A172 (cell line): ENCODE measurements at regions not wholly inside any gene's neighbourhood (a gene's known extent, or its start where the extent isn't known, plus 50 kb on each side); places are given as distances from the start of the nearest gene placed in this dataset.

ENCODE experiments used
- DNase-seq: peaks from one replicate; pipeline ENCODE4 v3.0.0-alpha.2; 2015; ENCODE audit warnings: low spot score

DNA sequence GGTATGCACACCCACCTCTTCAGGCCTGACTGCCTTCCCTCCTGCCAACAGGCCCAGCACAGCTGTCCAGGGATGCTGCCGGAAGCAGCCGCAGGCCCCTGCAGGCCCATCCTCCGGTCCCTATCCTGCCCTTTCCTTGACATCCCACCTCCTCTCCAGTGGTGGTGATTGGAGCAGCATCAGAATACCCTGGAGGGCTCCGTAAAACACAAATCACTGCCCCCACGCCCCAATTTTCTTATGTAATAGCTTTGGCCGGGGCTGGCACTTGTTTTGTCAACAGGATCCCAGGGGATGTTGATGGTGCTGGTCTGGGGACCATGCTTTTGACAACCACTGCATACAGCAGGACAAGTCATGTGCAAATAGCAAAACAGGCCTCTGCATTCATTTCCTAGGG, 274.5 kb downstream of the GADD45G start:
- DNase-seq = no peak

DNA sequence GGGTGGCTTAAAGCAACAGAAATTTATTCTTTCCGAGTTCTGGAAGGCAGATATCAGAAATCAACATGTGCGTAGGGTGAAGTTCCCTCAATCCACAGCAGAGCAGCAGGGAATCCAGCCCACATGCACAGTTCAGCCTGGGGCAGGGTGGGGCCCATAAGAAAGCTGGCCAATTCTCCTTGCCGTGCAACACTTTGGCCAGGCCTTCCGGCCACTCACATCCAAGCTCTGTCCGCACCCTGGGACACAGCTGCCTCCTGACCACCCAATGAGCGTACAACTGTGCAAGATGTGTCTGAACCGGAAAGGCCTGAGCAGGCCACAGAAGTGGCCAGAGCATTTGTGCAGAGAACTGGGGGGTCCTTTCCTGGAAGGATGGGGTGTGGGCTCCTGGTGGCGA, 274.9 kb downstream of the GADD45G start:
- no peak for DNase-seq

DNA sequence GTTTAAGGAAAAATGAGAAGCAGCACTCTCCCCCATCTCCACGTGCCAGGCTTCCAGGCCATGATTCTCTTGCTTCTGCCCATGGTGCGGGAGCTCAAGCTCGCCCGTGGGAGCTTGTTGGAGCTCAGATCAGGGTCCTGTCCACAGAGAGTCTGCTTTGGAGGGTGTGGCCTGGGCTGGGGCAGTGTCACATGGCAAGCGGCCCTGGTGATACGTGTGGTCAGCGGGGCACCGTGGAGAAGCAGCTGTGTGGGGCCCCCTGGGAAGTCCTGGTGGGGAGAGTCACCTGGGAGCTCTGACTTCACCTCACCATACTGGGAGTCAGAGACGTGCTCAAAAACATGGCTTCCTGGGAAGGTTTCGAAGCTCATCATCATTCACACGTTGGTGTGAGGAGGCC, 275.3 kb downstream of the GADD45G start:
- no peak for DNase-seq

DNA sequence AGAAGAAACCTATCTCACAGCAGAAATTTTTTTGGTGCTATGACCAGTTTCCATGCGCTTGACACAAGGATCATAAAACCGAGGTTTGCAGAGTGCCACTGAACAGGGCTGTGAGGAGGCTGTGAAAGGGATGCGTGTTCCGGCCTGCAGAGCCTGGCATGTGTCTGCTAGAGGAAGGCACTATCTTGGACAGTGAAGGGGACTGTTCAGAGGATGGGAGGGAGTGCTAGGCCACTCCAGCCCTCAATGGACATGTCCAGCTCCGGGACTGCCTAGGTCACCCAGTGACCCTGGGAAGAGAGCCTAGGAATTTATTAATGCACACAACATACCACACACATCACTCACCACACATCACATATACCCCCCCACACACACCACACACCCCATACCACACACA, 275.9 kb downstream of the GADD45G start:
- no peak for DNase-seq

DNA sequence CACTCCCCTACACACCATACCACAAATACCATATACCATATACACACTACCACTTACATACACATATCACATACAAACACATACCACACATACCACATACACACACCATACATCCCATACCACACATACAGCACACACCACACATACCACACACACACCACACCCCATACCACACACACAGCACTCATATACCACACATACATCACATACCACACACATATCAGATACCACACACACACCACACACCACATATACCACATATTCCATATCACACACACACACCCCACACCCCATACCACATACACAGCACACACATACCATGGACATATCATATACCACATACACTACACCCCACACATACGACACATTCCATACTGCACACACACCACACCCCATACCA, 276.6 kb downstream of the GADD45G start:
- no peak for DNase-seq

DNA sequence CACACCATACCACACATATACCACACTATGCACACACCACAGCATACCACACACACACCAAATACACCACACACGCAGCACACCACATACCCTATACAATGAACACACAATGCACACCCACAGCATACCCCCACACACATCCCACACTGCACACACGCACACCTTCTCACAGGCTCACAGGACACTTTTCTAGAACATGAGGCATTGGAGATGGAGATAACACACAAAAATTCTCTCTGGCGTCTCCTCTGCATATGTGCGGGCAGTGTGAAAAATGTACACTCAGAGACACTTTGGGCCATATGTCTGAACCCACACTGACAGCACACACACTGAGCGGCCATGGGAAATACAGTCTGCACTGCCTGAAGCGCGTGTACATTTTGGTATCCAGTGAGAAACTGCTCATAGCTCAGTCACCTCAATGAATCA, 278.1 kb downstream of the GADD45G start:
- DNase-seq = no peak

DNA sequence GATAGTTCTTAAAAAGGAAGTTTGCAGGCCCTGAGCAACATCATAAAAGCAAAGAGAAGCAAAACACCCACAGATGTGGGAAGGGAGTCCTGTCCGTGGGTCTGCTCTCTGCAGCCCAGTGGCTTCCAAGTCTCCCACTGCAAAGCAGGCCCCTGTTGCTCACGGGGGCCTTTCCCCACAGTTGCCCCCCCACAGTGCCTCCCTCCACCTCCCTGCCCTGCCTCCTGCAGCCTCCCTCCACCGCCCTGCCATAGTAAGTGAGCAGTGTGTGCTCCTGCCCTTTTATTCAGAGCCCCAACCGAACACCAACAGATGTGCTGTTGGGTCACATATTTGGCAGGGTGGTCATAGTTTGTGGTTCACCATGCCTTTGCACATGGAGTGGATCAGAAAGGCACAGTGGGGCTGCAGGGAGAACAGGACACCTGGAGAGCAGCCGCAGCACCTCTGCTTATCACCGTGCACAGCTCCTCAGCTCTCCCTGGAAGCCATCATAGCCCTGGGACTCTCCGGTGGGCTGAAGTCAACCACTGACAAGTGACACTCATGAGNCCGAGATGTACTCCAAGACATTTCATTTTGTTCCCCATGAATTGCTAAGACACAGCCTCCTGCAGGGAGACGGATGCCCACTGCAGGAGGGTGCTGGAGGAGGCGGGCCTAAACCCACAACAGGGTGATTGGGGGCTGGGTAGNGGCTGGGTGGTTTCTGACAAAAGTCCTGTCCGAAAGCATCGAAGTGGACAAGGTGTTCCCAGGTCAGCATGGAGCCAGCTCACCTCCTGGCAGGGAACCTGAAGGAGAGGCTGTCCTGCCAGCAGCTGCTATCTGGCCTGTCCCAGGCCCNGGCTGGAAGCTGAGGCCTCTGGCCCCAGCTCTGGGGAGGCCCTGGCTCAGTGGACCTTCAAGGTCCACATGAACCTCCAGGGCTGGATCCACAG, 278.9 kb downstream of the GADD45G start:
- no peak for DNase-seq

DNA sequence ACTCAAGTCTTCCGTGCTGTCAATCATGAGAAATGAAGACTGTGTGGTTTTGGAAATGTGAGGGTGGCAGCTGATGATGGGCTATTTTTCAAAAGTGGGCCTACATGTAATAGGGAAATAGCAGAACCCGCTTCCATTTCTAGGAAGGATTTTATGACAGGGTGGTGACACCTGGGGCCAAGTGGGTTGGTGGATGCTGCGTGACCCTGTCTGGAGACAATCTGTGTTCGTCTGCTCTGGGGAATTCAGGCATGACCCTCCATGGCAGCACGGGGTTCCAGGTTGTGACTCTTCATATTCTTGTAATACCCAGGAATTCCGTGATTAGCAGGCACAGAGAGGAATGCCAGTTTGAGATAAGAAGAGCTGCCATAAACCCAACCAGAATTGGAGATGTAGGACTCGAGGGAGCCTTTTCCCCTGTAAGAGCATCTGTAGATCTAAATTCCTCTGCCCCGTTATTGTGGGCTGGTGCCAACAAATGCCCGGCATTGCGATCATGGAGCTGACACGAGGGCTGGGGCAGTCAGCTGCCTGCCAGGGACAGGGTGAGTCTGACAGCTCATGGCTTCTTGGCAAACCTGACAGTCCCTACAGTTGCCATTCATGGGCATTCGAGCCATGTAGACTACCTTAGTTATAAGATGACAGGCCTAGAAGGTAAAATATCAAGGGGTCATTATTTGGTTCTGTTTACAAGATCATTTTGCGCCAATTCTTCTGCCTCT, 279.7 kb downstream of the GADD45G start:
- DNase-seq = no peak

DNA sequence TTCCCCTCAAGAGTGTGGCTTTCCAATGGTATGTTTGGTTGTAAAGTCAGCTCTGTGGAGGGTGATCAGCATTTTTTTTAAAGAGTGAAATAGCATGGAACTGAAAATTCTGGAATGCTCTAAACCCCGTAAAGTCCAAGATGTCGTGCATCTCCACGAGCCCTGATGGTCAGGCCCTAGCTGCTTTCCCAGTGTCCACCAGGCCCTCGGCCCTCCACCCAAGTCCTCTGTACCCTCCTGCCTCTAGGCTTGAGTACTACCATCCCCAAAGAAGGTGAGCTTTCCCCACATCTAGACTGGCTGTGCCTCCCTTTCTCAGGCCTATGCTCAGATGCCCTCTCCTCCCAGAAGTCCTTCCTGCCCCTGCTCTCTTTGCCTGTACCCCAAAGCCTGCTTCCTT, 280.3 kb downstream of the GADD45G start:
- DNase-seq = no peak

DNA sequence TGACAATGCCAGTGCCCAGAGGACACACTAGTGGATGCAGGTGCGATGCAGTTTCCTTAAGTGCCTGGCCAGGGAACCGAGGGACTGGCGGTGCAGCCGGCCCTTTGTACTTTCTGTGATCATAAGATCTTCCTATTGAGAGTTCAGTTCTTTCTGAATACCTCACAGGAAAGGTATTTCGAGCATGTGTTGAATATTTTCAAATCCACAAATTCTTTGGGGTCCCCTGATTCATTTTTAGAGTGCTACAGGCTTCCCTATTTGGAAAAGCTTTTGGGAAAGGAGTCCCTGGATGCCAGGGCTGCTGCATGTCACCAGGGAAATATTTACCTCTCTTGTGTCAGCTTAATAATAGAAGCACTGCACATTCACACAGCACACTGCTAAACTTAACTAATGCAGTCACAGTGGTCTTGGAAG, 281.5 kb downstream of the GADD45G start:
- DNase-seq = peak; percentile 77

DNA sequence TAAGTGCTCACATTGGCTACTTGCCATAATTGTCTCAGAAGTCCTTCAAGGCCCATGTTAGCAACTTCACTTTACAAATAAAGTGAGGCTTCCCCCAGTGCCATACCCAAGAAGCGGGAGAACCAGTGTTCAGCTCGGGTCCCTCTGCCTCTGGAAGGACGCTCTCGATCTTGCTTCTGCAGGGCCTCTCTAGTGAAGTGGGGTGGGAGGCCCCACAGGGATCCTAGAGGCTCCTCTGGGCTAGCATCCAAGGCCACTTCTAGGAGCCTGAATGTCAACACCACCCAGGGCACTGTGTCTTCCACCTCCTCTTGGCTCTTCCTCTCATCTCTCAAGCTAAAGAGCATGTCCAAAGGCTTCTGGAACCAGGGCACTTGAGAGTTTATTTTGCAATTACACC, 282.5 kb downstream of the GADD45G start:
- no peak for DNase-seq

DNA sequence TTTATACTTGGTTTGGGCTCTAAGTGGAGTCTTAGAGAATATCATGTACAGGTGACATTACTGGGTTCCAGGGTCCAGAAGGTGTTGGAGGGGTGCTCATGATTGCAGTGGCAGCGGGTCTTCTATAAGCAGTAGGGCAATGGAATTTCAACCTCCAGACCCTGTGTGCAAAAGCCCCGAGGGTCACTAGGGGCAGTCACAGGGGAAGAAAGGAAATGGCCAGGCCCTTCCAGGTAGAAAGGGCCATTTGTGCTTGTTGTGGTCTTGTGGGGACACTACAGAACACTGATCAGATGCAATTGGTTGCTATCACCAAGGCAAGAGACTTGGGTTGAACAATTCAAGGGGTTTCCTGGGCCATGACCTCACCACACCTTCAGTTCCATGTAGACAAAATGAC, 283.4 kb downstream of the GADD45G start:
- no peak for DNase-seq

DNA sequence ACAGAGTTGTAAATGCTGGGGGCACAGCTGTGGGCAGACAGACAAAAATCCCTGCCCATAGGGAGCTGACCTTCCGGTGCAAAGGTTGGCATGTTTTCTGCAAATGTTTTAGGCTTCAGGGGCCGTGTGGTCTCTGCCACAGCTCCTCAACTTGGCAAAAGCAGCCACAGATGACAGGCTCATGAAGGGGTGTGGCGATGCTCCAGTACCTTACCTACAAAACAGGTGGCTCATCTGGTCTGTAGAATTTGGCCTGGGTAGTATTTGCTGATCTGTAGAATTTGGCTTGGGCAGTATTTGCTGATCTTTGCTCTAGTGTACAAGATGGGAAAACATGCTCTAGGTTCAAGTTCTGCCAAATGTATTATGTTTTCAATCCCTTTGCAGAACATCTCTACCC, 283.9 kb downstream of the GADD45G start:
- no peak for DNase-seq

DNA sequence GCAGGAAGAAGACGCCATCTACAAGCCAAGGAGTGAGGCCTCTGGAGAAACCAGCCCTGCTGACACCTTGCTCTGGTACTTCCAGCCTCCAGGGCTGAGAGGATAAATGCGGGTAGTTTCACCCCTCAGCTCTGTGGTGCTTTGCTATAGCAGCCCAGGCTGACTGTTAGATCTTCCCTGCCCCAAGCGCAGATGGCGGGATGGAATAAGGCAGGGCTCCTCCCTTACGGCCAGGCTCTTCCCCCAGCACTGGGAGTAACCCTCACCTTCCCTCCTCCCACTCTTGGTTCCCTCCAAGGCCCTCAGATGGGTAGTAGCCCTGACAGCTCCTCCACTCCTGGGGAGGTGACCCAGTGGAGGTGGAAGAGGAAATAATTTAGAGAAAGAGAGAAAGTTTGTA, 285.1 kb downstream of the GADD45G start:
- no peak for DNase-seq

DNA sequence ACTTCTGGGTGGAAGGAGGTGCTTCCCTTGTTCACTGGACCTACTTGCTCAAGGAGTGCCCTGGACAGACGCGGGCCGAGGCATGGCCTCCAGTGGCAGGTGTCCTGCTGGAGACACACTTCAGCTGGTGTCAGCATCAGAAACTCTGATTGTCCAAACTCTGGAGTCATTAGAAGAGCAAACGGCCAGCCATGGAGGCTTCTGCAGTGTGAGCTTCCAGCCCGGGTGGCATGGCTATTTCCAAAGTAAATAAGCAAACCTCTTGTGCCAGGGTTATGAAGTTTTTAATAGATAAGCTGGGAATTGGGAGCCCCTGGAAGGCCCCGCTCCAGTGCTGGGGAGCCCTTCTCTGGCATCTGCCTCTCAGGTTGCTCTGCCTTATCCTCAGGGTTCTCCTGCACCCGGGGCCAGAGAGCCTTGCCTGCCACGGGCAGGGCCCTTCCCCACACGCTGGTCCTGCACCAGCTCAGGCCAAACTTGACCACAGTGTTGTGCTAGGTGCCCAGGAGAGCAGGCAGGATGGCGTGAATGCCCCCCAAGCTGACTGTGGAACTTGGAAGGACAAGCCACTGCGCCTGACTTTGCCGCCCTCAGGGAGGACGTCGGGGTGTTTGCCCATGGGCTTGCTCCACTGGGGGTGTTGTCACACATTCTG, 285.6 kb downstream of the GADD45G start:
- no peak for DNase-seq

DNA sequence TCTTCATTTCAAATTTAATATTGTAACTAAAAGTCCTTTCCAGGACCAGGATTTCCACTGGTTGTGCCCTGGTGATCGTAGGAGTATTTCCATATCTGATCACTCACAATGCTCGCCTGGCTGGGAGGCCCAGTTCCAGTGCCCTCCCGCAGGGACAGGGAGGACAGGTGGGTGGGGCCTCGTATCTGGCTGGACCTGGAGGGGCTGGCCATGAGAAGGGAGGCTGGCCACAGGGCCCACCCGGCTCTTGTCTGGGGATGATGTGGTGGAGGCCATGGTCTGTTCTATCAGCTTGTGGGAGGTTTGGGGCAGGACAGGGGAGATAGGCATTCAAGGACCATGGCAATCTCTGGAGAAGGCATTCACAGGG, 286.4 kb downstream of the GADD45G start:
- no peak for DNase-seq

DNA sequence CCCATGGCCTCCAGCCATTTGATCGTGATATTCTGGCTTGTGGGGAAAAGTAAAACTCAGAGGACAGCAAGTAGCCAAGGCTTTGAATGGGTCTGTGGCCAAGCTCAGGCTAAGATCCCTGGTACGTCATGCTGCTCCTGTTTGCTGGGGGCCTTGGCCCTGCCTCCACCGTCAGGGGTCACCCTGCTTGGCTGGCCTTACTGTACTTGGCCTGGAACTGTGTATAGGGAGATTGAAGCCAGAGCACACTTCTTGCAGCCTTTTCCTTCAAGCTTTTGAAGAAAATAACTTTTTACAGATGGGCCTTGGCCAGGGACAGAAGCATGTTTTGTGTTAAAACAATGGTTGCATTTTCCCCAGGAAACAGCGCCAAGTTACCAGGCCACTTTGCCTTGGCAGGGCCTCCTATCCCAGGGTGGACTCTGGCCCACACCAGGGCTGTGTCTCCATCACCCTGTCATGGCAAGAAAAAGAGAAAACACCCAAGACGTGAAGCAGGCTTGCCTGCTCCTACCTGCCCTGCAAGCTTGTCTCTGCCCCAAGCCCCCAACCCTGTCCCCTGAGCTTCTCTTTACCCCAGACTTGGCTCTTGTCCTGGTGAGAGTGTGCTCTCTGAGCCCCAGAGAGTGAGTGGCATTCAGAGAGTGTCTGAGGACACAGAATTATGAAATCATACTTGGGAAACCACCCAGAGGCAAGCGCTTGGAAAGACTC, 286.9 kb downstream of the GADD45G start:
- DNase-seq = no peak

DNA sequence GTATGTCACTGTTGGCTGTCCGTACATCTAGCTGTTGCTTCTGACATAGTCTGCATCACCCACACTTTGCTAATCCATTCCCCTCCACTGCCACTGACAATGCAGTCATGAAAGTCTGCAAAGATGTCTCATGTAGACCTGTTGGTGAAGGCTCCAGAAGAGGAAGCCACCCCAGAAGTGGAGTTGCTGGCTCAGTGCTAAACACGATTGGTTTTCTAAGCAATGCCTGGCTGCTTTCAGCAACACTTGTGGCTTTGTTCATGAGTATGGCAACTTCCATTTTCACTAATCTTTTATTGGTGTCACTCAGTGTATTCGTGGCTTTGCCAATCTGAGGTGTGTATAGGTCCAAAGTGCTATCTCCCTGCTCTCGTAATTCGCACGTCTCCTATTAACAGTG, 288.1 kb downstream of the GADD45G start:
- DNase-seq = no peak

DNA sequence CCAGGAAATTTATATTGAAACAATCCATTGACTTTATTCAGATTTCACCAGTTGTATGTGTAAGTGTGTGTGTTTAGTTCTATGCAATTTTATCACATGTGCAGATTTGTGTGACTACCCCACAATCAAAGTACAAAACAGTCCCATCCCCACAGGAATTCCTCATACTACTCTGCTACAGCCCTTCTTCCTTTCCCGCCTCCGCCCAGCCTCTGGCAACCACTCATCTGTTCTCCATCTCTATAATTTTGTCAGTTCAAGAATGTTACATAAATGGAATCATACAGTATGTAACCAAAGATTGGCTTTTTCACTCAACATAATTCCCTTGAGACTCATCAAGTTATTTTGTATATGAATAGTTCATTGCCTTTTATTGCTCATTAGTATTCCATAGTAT, 289.1 kb downstream of the GADD45G start:
- DNase-seq = no peak

DNA sequence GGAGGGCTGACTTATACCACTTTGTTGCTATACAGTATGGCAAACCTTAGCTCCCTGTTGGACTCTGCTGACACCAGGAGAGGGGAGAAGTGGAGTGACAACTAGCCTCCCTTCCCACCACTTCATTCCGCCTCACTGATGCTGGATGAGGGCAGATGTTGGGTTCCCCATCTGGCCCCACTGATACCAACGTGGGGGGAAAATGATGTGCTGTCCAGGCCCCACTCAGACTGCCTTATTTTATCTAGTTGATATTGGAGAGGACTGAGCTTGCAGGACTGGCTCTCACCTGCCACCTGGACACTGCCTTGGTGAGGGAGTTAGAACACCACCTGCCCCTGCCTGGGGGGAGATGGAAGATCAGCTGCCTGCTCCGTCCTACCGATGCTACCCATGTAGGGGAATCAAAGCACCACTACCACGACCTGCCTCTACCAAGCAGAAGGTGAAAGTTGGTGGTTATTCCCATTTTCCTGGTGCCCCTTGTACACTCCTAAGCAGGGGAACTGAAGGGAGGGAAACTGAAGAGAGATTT, 292.1 kb downstream of the GADD45G start:
- no peak for DNase-seq

DNA sequence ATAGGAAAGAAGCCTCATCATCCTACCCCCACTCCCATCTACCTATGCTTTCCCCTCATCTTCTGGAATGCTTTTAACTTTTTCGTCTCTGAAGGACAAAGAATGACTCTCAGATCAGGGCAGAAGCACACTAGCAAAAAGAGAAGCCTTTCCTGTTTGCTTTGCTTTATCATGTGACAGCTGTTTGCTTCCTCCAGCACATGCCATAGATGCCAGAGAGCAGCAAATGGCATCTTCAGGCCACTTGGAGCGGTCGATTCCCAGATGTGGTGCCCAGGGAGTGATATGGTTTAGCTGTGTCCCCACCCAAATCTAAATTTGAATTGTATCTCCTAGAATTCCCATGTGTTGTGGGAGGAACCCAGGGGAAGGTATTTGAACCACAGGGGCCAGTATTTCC, 294.8 kb downstream of the GADD45G start:
- peak; percentile 42 for DNase-seq

DNA sequence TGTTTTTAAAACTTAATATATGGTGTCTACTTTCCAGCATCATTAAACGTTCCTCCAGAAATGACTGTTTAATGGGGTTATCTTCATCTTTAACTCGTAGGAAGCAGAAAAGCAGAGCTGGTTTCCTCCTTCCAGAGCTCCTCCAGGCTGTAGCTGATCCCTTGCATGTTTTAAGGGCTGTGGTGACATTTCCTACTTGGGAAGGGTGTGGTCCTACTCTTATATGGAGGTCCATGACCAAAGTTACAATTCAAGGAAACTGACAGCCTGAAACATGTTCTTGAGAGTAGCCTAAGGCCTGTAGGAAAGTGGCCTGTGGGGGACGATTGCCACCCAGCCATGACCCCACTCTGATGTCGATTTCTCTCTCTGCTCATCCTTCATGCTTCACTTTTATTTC, 297.1 kb downstream of the GADD45G start:
- no peak for DNase-seq
